ENCODE measurements at regions not wholly inside any gene's neighbourhood (a gene's known extent, or its start where the extent isn't known, plus 50 kb on each side); places are given as distances from the start of the nearest gene placed in this dataset.

DNA sequence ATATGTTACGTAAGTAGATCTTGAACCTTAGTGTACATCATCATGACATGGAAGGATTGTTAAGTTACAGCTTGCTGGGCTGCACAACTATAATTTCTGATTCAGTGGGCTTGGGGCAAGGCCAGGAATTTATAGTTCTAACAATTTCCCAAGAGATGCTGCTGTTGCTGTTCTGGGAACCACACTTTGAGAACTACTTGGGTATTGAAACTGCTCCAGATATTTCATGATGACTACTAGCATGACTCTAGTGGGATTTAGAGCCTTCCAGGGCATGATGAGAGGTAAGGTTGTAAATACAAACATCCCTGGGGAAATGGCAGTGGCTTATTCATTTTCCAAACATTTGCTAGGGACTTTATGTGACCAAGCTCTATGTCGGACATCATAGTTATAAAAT, 904.8 kb upstream of the SEL1L start:
- no peaks in the 10 kb centered on the region; the same call in 1 of the 2 replicates for H3K9me3 Mint-ChIP-seq
- H3K27me3 Mint-ChIP-seq (ENCODE audit: low read depth) = no peaks in the 10 kb centered on the region
- no peak overlapping the region for H3K4me3 Mint-ChIP-seq
- ChIA-PET POLR2A (no interaction called here), CTCF (no interaction called here)
- TF ChIP-seq, protein P1, sequence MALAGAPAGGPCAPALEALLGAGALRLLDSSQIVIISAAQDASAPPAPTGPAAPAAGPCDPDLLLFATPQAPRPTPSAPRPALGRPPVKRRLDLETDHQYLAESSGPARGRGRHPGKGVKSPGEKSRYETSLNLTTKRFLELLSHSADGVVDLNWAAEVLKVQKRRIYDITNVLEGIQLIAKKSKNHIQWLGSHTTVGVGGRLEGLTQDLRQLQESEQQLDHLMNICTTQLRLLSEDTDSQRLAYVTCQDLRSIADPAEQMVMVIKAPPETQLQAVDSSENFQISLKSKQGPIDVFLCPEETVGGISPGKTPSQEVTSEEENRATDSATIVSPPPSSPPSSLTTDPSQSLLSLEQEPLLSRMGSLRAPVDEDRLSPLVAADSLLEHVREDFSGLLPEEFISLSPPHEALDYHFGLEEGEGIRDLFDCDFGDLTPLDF (CRISPR knock-in tag; IDR thresholded peaks at IDR 0.05) = no peak
- TF ChIP-seq NFYB (CRISPR knock-in tag; conservative IDR thresholded peaks at IDR 0.05; ENCODE audit: low read depth) (no peak), ZNF263 (CRISPR knock-in tag; IDR thresholded peaks at IDR 0.05; ENCODE audit: low read depth) (no peak), ERG (CRISPR knock-in tag; IDR thresholded peaks at IDR 0.05) (no peak), ZNF219 (CRISPR knock-in tag; IDR thresholded peaks at IDR 0.05; ENCODE audit: borderline replicate concordance) (no peak), ATF6 (CRISPR knock-in tag; IDR thresholded peaks at IDR 0.05) (no peak), IRF1 (CRISPR knock-in tag; IDR thresholded peaks at IDR 0.05) (no peak)
- no peak overlapping the region for H3K27ac Mint-ChIP-seq
- H3K4me1 Mint-ChIP-seq = peaks cover 8% of the 10 kb centered on the region
- no peaks in the 10 kb centered on the region for H3K36me3 Mint-ChIP-seq
- DNase-seq (ENCODE audit: low spot score) (no peak), ATAC-seq (no peak)

- H3K4me3 Mint-ChIP-seq = no peak overlapping the region
- ATAC-seq = no peak
- H3K4me1 Mint-ChIP-seq = 0 out of 2 replicates have a peak, but pooled peaks cover 2% of the 10 kb centered on the region
- ChIA-PET CTCF (no interaction called here), POLR2A (no interaction called here)
- no peak for DNase-seq (ENCODE audit: low spot score)
- no peaks in the 10 kb centered on the region for H3K27me3 Mint-ChIP-seq (ENCODE audit: low read depth)
- no peaks in the 10 kb centered on the region for H3K36me3 Mint-ChIP-seq
- H3K9me3 Mint-ChIP-seq = no peaks in the 10 kb centered on the region; the same call in 1 of the 2 replicates
- TF ChIP-seq CBFB (CRISPR knock-in tag; IDR thresholded peaks at IDR 0.05; ENCODE audit: low read depth) = no peak
- no peak for TF ChIP-seq TEAD1 (CRISPR knock-in tag; IDR thresholded peaks at IDR 0.05)
- TF ChIP-seq AR (CRISPR knock-in tag; IDR thresholded peaks at IDR 0.05) = no peak
- TF ChIP-seq SMAD3 (CRISPR knock-in tag; IDR thresholded peaks at IDR 0.05; ENCODE audit: borderline replicate concordance) = no peak
- TF ChIP-seq ATF6 (CRISPR knock-in tag; IDR thresholded peaks at IDR 0.05) = no peak
- TF ChIP-seq CTCF (IDR thresholded peaks at IDR 0.05) = no peak
- TF ChIP-seq EMX1 (CRISPR knock-in tag; IDR thresholded peaks at IDR 0.05) = no peak
- no peak for TF ChIP-seq JAZF1 (CRISPR knock-in tag; IDR thresholded peaks at IDR 0.05)
- H3K27ac Mint-ChIP-seq = no peak overlapping the region
Measured at GRCh38 chr14:82441270-82441669, 907.6 kb upstream of the SEL1L start.

Data from WTC11 (cell line).